ENCODE measurements at regions not wholly inside any gene's neighbourhood (a gene's known extent, or its start where the extent isn't known, plus 50 kb on each side); places are given as distances from the start of the nearest gene placed in this dataset.

DNA sequence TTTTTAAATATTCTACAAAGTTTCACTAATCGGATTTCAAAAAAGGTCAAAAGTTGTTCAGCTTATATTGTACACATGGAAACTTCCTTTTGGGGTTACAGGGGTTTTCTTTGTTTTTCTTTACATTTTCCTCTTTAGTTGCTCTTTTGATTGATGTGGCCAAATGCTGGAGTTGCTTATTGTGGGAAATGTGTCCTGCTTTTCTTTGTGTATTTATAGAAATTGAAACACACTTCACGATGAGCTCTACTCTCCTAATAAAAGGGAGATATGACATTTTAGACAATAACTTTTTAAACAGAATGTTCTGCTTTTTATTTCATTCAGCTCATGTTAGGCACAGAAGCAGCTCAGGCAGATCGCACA lies 50.7 kb upstream of the SPRY1 start:
- DNase-seq (no peak), ATAC-seq (ENCODE audit: insufficient read depth, low read depth) (no peak)
- H2AFZ ChIP-seq (ENCODE audit: low read depth, low read length): no peak overlapping the region
- H3K79me2 ChIP-seq (ENCODE audit: insufficient read depth, low read length): no peaks in the 10 kb centered on the region
- H3K4me3 ChIP-seq (ENCODE audit: low read depth in 1 of 2, low read length in 2 of 2): no peak overlapping the region
- no peak overlapping the region for H3K4me2 ChIP-seq (ENCODE audit: insufficient read depth, low read length)
- H3K9ac ChIP-seq (ENCODE audit: low read depth, low read length): no peak overlapping the region
- H3K27ac ChIP-seq (ENCODE audit: low read length): no peak overlapping the region
- H3K9me3 ChIP-seq (ENCODE audit: insufficient read depth, low read length, severe bottlenecking): no peaks in the 10 kb centered on the region
- H4K20me1 ChIP-seq (ENCODE audit: insufficient read depth, low read length): no peaks in the 10 kb centered on the region
- H3K36me3 ChIP-seq (ENCODE audit: insufficient read depth, low read length): no peaks in the 10 kb centered on the region
- H3K4me1 ChIP-seq (ENCODE audit: insufficient read depth, low read length): no peaks in the 10 kb centered on the region
- no peaks in the 10 kb centered on the region for H3K27me3 ChIP-seq (ENCODE audit: insufficient read depth, low read length, poor library complexity)
- TF ChIP-seq CTCF (IDR thresholded peaks at IDR 0.05; ENCODE audit: borderline replicate concordance, extremely low read depth, low read length, poor library complexity, severe bottlenecking): no peak
- no peak for TF ChIP-seq EZH2 (IDR thresholded peaks at IDR 0.05; ENCODE audit: borderline replicate concordance, low read depth, low read length, severe bottlenecking)

- H3K36me3 ChIP-seq (ENCODE audit: insufficient read depth, low read length): no peaks in the 10 kb centered on the region
- no peaks in the 10 kb centered on the region for H3K79me2 ChIP-seq (ENCODE audit: insufficient read depth, low read length)
- H3K9me3 ChIP-seq (ENCODE audit: insufficient read depth, low read length, severe bottlenecking): no peaks in the 10 kb centered on the region
- H3K4me2 ChIP-seq (ENCODE audit: insufficient read depth, low read length): no peak overlapping the region
- ATAC-seq (ENCODE audit: insufficient read depth, low read depth) (no peak), DNase-seq (no peak)
- no peak overlapping the region for H3K4me3 ChIP-seq (ENCODE audit: low read depth in 1 of 2, low read length in 2 of 2)
- no peak overlapping the region for H2AFZ ChIP-seq (ENCODE audit: low read depth, low read length)
- H3K4me1 ChIP-seq (ENCODE audit: insufficient read depth, low read length): no peaks in the 10 kb centered on the region
- H3K27me3 ChIP-seq (ENCODE audit: insufficient read depth, low read length, poor library complexity): no peaks in the 10 kb centered on the region
- H3K27ac ChIP-seq (ENCODE audit: low read length): no peak overlapping the region
- H3K9ac ChIP-seq (ENCODE audit: low read depth, low read length): no peak overlapping the region
- no peak for TF ChIP-seq EZH2 (IDR thresholded peaks at IDR 0.05; ENCODE audit: borderline replicate concordance, low read depth, low read length, severe bottlenecking)
- no peak for TF ChIP-seq CTCF (IDR thresholded peaks at IDR 0.05; ENCODE audit: borderline replicate concordance, extremely low read depth, low read length, poor library complexity, severe bottlenecking)
- H4K20me1 ChIP-seq (ENCODE audit: insufficient read depth, low read length): no peaks in the 10 kb centered on the region
These were observed 50.2 kb upstream of the SPRY1 start for GRCh38 chr4:123346330-123346940.
